Posterior vena cava (tissue), 2 donors: ENCODE measurements at regions not wholly inside any gene's neighbourhood (a gene's known extent, or its start where the extent isn't known, plus 50 kb on each side); places are given as distances from the start of the nearest gene placed in this dataset.

Experiments
- DNase-seq: peaks from one replicate; pipeline ENCODE4 v3.0.0-alpha.2; 2020; ENCODE audit warnings: low spot score
- intact Hi-C, 2 donors: fragments of 100-400 bp; cut with DNase I; formaldehyde crosslinking; loops; one replicate each; pipeline versions ENCODE4 v1.14.1 to v1.14.2; 2022 to 2023
- donor health status: DM: yes; HTN: yes; CAD: no.
- donor health status: DM: yes; HTN: yes; CAD: no.

- no peak for DNase-seq
- intact Hi-C loops: no loop called here
Measured at GRCh38 chr5:125390326-125390725, 643.9 kb upstream of the ZNF608 start.

- intact Hi-C loops: no loop called here
- no peak for DNase-seq
Measured at GRCh38 chr5:125393221-125393815, 646.9 kb upstream of the ZNF608 start.

GRCh38 chr5:125394661-125395280 lies 648.3 kb upstream of the ZNF608 start:
- DNase-seq: no peak

GRCh38 chr5:125396462-125396861 lies 650.0 kb upstream of the ZNF608 start:
- DNase-seq: no peak
- intact Hi-C loops: no loop called here

More at GRCh38 chr5:125394661-125395280, 648.3 kb upstream of the ZNF608 start:
- intact Hi-C loops: no loop called here

- intact Hi-C loops: no loop called here
- no peak for DNase-seq
Measured at GRCh38 chr5:125398466-125398865, 652.0 kb upstream of the ZNF608 start.

GRCh38 chr5:125399885-125400284 lies 653.4 kb upstream of the ZNF608 start:
- intact Hi-C loops: no loop called here
- no peak for DNase-seq

- DNase-seq: no peak
- intact Hi-C loops: no loop called here
Measured at GRCh38 chr5:125401724-125402622, 655.5 kb upstream of the ZNF608 start.

- intact Hi-C loops: no loop called here
- DNase-seq: no peak
Measured at GRCh38 chr5:125402787-125403186, 656.3 kb upstream of the ZNF608 start.

- intact Hi-C loops: no loop called here
- no peak for DNase-seq
Measured at GRCh38 chr5:125404056-125404455, 657.6 kb upstream of the ZNF608 start.

GRCh38 chr5:125408448-125409233 lies 662.2 kb upstream of the ZNF608 start:
- intact Hi-C loops: no loop called here
- peak; percentile 18 for DNase-seq

- intact Hi-C loops: no loop called here
- no peak for DNase-seq
Measured at GRCh38 chr5:125409234-125409860, 662.9 kb upstream of the ZNF608 start.

GRCh38 chr5:125409861-125410536 lies 663.6 kb upstream of the ZNF608 start:
- intact Hi-C loops: no loop called here
- DNase-seq: no peak

- intact Hi-C loops: no loop called here
- no peak for DNase-seq
Measured at GRCh38 chr5:125410537-125411070, 664.2 kb upstream of the ZNF608 start.

GRCh38 chr5:125411071-125411743 lies 664.8 kb upstream of the ZNF608 start:
- intact Hi-C loops: no loop called here
- no peak for DNase-seq

- intact Hi-C loops: no loop called here
- no peak for DNase-seq
Measured at GRCh38 chr5:125411744-125412560, 665.5 kb upstream of the ZNF608 start.

- peak; percentile 82 for DNase-seq
- intact Hi-C loops: no loop called here
Measured at GRCh38 chr5:125412561-125413495, 666.4 kb upstream of the ZNF608 start.
